HG03469 (cell line): ENCODE measurements at regions not wholly inside any gene's neighbourhood (a gene's known extent, or its start where the extent isn't known, plus 50 kb on each side); places are given as distances from the start of the nearest gene placed in this dataset.

Experiments used
- ATAC-seq: cut with Tn5 transposase; IDR thresholded peaks from one replicate; pipeline ENCODE4 v1.9.1; 2021; ENCODE audit warnings: mild to moderate bottlenecking, moderate library complexity, moderate number of reproducible peaks; ENCODE audit not compliant: unreplicated experiment

DNA sequence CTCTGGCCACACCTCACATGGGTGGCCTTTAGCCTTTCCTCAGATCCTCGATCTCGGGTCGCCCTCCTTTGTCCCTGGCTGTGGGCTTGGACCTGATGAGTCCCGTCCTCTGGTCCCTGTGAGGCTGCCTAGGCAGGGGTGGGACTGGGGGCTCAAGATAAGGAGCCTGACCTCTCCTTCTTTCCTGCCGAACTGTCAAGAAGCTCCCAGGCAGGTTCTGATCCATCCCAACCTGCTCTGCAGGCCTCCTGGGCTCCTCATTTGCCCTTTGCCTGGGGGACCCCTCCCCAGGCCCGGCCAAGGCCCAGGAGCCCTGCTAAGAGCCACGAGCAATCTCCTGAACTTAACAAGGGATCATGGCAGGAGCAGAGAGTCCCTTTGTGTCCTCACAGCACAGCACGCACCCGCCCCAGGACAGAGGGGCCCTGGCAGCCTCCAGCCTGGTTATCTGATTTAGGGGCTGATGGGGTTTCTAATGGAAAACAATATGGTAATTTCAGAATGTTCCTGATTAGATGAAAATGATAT lies 82.4 kb upstream of the POU3F1 start:
- no peak for ATAC-seq

DNA sequence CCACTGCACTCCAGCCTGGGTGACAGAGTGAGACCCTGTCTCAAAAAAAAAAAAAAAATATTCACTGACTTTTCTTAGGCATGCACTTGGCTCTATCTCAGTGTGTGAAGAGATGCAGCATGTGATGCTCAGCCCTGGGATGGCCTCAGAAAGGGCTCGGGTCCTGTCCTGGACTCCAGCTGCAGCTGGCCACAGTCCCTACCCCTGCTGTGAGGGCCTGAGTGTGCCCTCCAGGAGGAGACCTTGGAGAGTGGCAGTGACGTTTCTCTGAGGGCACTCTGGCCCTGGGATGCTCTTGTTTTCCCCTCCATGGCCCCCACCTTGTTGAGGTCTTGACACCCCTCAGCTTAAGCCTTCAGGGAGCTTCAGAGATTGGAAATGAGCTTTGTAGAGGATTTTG lies 81.9 kb upstream of the POU3F1 start:
- ATAC-seq = no peak

DNA sequence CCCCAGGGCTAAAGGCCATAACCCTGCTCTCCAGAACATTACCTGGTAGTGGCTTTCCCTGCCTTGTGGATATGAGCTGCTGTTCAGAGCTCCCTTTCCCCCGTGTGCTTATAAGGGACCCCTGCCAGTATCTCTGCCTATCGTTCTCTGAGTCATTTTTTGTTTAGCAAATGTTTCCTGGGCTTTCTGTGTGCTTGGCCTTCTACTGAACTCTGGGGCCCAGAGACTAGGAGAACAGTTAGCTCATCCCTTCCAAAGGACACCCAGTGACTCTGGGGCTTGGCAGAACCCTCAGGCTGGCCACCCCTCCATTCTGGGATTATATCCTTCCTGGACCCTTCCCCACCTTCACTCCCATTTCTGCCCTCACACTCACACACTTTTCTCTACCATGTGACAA lies 80.8 kb upstream of the POU3F1 start:
- ATAC-seq = no peak

DNA sequence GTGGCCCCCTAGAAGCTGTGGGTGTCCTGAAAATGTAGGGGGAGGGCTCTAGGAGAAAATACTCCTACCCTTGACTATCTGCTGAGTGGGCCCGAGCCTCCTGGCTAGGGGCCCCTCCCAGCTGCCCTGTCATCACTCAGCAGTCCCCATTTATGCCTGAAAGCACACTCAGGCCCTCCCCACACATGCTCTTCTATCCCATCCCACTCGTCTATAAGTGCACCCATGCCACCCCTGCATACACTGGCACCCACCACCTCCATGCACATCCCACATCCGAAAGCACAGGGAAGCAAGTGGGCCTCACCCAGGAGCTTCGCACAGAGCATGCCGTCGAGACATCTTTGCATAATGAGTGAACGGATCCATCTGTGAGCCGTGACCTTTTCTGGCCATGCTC lies 80.4 kb upstream of the POU3F1 start:
- no peak for ATAC-seq

DNA sequence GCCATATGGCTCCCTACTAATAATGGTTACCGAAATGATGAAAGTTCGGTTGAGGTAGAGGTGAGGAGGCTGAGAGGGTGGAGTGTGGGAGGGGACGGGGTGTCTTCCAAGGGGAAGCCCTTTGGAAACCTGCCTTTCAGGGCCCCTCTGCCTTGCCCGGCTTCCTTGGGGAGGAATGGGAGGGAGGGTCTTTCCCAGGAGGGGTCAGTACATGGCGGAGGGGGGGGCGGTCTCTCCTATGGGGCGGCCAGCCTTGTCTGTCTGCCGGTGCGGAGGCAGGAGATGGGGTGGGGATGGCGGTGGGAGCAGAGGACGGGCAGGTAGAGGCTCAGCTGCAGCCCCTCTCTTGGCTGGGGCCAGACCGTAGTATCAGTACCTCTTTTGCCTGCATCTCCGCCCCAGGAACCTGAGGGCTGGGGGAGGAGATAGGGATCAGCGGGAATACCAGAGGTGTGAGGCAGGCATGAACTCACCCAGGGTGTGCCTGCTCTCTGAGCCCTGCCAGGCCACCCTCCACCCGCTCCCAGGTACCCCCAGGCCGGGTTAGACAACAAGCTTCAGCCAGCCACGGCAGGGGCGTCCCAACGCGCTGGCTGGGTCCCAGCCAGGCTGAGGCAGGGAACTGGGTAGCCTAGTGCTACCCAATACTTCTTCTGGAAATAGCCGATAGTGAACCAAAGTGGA lies 79.4 kb upstream of the POU3F1 start:
- no peak for ATAC-seq

DNA sequence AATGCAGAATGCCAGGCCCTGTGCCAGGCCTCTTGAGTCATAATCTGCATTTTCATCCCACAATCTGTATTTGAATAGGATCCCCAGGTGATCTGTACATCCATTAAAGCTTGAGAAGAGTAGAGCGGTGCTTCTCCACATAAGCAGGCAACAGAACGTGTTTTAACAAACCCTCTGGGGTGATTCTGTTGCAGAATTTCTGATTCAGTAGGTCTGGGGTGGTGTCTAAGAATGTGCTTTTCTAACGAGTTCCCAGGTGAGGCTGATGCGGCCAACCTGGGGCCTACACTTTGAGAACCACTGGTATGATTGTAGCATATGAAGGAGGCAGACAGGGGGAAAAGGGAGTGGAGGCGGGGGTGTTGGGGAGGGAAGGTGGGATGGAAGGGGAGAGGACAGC lies 78.4 kb upstream of the POU3F1 start:
- no peak for ATAC-seq

DNA sequence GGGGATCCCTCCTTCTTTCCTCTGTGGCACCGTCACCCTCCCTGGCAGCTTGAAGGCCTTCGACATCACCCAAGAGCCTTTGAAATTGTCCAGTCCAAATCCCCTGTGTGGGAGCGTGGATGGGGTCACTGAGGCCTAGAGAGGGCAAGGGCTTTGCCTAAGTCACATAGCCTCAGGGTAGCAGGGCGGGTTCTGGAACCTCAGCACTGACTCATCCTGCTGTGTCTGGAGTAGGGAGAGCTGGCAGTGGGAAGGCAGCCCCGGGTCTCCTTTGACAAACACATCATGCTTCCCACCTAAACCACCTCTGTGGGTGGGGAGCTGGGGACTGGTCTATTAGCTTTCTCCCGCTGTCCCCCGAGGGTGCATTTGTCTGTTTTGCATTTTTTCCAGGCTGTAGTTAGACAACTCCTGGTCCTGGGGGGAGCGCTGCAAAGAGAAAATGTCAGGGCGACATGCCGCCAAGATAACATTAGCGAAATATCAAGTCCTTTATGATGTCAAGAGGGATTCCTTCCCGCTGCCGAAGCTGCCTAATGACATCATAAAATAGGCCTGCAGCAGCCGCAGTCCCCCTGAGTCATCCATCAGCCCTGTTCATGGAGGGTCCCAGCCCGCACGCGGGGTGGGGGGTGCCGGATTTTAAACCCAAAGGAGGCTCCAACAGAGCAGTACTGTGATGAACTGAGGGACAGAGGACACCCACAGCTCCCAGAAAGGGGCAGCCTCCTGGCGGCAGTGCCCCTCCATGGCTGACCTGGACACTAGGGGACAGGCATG lies 77.0 kb upstream of the POU3F1 start:
- ATAC-seq = no peak

DNA sequence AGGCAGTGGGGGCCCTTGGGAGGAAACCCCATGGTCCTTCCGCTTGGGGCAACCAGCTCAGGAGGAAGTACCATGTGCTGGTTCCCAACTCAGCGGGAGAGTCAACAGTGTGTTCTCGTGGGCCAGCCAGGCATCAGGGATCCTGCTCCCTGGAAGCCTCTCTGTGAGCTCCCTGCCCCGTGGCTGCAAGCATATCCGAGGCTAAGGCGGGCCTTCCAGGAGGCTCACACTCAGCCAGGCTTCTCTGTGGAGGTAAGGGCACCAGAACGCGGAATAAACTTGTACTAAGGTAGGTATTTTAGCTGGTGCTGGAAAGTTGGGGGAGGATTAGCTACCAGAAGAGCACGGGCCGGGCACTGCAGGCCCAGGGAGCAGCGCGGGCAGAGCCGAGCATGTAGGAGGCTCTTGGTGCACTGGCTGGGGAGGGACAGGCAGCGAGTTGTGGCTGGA lies 74.7 kb upstream of the POU3F1 start:
- ATAC-seq = no peak

DNA sequence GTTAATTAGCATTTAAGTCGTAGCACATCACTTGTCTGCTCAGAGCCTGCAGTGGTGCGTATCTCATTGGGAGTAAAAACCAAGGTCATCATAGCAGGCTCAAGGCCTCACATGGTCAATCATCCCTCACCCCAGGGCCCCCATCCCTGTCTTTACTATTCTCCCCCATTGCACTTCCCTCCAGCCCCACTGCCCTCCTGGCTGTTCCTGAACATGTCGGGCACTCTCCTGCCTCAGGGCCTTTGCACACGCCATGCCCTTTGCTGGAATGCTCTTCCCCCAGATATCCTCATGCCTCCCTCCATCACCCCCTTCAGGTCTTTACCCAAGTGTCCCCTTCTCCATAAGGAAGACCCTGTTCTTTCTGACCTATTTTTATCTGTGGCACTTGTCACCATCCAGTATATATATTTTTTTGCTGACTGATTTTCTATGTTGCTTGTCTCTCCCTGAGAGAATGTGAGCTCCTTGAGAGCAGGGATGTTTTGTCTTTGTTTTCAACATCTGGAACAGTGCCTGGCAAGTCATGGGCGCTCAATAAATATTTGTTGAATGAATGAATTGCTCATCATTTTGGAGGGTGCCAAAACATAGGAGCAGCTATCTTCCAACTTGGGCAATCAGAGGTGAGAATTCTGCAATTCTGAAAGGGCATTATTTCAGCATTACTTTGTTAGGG lies 74.1 kb upstream of the POU3F1 start:
- no peak for ATAC-seq

DNA sequence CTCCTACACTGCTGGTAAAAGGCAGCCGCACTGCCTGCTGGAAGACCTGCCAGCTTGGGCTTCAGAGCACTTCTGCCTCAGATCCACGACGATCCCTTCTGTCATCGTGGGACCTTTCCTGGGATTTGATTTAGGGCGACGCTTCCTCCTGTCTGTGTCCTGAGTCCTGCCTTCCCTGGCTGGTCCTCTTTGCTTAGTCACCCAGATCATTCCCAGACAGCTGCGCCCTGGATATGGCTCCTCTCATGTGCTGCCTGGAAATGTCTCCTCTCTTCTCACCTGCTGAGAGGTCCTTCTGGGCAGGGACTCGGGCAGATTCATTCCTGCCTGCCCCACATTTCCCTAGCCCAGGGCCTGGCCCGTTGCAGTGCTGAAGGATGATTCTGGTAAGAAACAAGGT lies 72.4 kb upstream of the POU3F1 start:
- ATAC-seq = no peak

DNA sequence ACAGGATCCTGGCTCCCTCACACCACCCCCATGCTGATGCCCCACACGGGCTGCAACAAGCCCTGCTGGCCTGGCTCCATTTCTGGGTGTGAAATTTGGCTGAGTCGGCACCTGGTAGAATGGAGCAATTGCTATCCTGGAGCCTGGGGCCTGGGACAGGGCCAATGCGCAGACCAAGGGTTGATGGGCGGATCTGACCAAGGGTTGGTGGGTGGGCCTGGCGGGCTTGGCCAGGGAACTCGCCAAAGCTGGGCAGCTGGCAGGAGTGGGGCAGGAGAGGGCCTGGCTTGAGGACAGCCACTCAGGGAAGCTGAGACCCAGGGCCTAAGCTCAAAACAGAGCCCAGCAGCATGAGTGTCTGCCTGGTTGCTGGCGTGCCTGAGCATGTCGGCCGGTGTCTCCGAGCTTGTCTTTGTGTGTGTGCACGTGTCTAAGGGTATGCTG lies 70.9 kb upstream of the POU3F1 start:
- ATAC-seq = no peak

DNA sequence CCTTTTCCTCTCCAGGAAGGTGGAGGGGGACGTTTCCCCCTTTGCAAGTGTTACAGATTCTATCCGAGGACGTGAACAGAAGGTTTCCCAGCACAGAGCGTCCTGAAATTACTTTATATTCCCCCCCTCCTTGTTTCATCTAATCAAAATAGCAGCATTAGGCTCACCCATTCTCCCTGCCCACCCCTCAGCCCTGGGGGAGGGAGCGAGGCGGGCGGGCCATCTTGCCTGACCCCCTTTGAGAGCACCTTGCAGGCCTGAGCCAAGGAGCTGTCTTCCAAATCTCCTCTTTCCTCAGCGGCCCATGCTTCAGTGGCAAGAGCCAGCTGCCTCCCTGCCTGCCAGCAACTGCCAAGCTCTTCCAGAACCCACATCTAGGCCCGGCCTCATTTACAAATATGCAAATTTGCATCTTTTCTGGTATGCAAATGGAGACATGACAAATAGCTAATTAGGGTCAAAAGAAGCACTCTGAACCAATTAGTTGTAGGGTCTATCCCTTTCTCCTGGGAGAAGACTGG lies 69.1 kb upstream of the POU3F1 start:
- no peak for ATAC-seq

DNA sequence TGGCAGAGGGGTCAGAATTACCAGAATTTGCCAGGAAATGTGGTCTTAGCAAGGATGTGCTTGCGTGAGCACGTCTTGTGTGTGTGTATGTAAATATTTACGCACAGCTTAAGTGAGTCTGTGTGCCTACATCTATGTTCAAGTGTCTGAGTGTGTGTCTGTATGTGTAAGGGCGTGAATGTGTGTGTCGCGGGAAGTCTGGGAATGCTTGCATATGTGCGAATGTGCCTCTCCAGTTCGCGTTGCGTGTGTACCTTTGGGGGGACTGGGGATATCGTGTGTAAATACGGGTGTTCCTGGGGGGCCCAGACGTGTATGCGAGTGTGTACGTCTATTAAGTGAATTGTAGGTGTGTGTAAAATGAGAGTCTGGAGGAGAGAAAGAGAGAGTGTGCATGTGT lies 68.6 kb upstream of the POU3F1 start:
- no peak for ATAC-seq

DNA sequence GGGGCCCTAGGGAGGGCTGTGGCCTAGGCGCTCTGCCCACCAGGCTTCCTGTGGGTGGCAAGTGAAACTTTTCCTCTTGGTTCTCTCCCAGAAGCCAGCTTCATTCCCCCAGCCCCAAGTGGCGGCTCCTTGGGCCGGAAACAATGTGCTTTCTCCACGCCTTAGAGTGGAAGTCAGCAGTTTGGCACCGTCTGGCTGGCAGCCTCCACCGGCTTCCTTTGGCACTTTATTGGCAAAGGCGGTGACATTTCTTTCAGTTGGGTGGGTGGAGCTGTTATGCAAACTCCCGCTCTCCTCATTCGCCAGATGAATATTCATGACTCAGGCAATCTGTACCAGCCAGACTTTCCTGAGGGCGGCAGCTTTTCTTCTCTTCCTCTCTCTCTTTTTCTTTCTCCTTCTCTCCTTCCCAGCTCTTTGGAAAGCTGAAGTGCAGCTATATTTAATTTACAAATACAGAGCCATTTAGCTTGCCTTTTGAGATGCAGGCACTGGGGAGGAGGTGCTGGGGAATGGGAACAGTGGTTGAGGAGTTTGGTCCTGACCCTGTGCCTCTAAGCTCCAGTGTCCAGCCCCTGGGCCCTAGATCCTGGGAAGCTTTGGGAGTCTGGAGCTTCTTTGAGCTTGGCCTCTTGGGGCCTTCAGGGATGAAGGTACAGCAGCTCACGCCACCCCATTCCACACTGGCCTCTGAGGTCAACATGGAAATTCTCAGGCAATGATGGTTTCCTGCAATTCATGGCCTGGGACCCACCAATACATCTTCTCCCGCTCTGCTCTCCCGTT lies 67.8 kb upstream of the POU3F1 start:
- ATAC-seq = no peak

DNA sequence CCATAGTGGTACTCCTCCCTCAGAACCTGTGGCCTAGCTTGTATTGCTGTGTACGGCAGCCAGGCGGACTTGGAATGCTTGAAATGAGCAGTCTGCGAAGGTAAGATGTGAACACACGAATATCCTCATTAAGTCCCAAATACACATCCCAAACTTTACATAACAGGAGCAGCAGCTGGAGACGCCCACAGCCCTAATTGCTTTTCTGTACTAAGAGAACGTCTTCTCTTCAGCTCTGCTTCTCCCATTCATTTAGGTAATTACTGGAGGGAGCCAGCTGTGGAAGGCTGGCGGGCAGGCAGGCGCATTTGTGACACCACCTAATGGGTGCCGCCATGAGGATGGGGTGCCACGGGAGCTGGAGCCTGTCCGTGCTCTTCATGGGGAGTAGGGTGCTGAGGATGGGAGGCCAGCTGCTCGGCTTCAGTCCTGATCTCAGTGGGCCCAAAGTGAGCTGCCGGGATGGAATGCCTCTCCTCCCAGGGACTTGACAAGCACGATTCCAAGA lies 66.6 kb upstream of the POU3F1 start:
- no peak for ATAC-seq

DNA sequence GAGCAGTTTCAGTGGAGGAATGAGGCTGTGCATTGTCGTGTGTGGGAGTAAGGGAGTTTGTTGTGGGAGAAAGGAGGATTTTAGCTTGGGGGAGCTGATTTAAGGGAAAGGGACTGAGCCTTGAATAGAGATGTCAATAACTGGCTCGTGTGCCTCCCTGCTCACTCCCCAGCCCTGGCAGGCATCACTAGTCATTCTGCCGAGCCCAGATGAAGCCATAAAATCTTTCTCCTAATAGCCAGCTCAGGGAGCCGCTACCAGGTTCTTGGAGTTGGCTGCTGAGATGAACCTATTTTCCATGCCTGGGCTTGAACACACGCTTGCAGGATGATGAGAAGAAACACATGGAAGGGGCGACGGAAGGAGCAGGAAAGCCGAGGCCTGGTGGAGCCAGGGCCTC lies 65.0 kb upstream of the POU3F1 start:
- ATAC-seq = no peak

DNA sequence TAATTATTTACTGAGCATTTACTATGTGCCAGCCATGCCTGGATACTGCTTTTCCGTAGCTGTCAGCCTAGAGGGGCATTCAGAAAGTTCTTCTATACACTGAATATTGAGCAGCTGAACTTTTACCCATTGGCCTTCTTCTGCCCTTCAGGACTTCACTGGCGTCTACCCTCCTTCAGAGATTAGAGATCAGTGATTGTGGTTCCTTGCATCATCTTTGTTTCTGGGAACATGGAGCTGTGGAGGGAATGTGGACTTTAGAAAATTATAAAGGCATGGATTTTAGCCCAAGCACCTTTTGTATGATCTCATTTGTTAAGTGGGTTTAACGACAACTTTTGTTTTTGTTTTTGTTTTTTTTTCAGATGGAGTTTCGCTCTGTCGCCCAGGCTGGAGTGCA lies 58.7 kb upstream of the POU3F1 start:
- ATAC-seq = no peak

DNA sequence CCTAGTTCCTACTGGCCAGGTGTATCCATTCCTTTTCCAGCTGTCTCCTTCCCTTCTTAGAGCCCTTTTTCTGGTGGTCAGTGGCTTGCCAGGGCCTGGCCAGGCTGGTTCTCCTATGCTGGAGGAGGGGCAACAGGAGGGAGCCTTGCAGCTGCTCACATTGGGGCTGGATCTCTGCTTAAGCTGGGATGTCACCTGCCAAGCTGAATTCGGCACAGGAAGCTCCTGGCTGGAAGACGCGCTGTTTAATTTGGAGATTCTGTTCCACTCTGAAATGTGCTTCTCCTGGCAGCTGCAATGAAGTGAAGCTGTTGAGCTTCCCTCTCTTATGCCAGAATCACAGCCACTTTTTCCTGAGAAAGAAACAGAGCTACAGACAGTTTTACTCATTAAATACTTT lies 56.0 kb upstream of the POU3F1 start:
- no peak for ATAC-seq

DNA sequence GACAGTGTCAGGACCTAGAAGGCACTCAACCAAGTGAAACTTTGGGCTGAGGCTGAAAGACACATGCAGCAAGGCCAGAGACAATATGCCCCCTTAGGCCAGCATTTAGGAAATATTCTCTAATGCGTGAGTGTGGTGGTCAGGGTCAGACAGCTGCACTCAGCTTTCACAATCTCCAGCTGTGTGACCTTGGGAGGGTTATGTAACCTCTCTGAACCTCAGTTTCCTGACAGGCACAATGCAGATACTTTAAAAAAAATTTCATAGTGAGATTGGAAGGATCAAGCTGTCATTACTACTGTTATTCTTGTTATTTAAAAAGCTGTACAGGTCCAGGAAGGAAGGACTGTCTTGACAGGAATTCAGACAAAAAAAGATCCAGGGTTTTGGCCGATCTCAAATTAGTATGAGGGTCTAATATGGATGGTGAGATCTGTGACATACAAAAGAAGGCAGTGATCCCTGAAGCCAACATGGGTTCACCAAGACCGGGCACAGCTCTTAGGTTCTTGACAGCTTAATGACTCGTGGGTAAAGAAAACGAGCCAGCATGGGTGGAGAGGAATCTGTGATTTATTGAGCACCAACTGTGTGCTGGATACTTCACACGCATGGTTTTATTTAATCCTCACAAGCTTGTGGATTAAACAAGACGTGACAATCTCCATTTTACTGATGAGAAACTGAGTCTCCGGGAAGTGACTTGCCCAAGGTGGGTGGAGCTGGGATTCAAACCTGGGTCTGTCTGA lies 54.6 kb upstream of the POU3F1 start:
- ATAC-seq = no peak
